Ovary (tissue), 7 donors: ENCODE measurements at regions not wholly inside any gene's neighbourhood (a gene's known extent, or its start where the extent isn't known, plus 50 kb on each side); places are given as distances from the start of the nearest gene placed in this dataset.

Experiments used
- DNase-seq, 5 donors: peaks; one replicate each; pipeline ENCODE4 v3.0.0-alpha.2; 2019 to 2020
- H3K27ac ChIP-seq, 2 donors: fragments of 200-600 bp; one replicate each; pipeline versions ENCODE4 v1.5.1 to v1.8.0; 2019 to 2022
- H3K27me3 ChIP-seq: fragments of 200-600 bp; one replicate; pipeline ENCODE4 v1.8.0; 2022
- H3K36me3 ChIP-seq: fragments of 200-600 bp; sonication (generic); one replicate; pipeline ENCODE4 v1.5.1; 2019
- H3K4me1 ChIP-seq: one replicate; pipeline ENCODE4 v1.8.1; 2013; ENCODE audit warnings: mild to moderate bottlenecking, moderate library complexity; ENCODE audit not compliant: insufficient read depth
- H3K4me3 ChIP-seq: fragments of 200-600 bp; sonication (generic); one replicate; pipeline ENCODE4 v1.5.1; 2017
- H3K9me3 ChIP-seq, 2 donors: fragments of 200-600 bp in 1 of 2; sonication (generic) in 1 of 2; one replicate each; pipeline versions ENCODE4 v1.5.1 to v1.8.1; 2013 to 2019; ENCODE audit warnings: mild to moderate bottlenecking in 1 of 2, moderate library complexity in 1 of 2
- EP300 ChIP-seq: sonication (generic); formaldehyde crosslinking; IDR thresholded peaks from one replicate; pipeline ENCODE4 v1.6.1; 2017; ENCODE audit warnings: antibody characterized with exemption
- POLR2A ChIP-seq: fragments of 450-650 bp; IDR thresholded peaks from one replicate; pipeline ENCODE4 v1.6.1; 2017; ENCODE audit warnings: antibody characterized with exemption, mild to moderate bottlenecking, moderate library complexity
- WGBS, 3 donors: extraction: QIAGEN DNeasy Blood & Tissue Kit in 1 of 3; methylation state at CpG; one replicate each; pipeline versions ENCODE4 v1.1.5 to v1.1.7; 2013 to 2017; 5-methylcytosine and 5-hydroxymethylcytosine counted together
- intact Hi-C, 4 donors: fragments of 100-400 bp; cut with DNase I; formaldehyde crosslinking; loops; one replicate each; pipeline versions ENCODE4 v1.11.0 to v1.15.1; 2022 to 2023
- TF ChIP-seq, protein P1 (sequence below), 3 donors: fragments of 450-650 bp in 2 of 3; fragments of 200-600 bp in 1 of 3; IDR thresholded peaks; one replicate each; pipeline versions ENCODE4 v1.5.1 to v1.8.0; 2016 to 2022; ENCODE audit warnings: antibody characterized with exemption in 3 of 3, mild to moderate bottlenecking in 1 of 3
- donor health status: DM: no; HTN: no; CAD: no; lungs with moderate emphysema.
- donor health status: DM: no; HTN: no; CAD: no.
- donor health status: Bipolar disorder and iron deficiency.
- donor health status: DM: no; HTN: no; CAD: no.
- donor health status: DM: yes; HTN: yes; CAD: no.

DNA sequence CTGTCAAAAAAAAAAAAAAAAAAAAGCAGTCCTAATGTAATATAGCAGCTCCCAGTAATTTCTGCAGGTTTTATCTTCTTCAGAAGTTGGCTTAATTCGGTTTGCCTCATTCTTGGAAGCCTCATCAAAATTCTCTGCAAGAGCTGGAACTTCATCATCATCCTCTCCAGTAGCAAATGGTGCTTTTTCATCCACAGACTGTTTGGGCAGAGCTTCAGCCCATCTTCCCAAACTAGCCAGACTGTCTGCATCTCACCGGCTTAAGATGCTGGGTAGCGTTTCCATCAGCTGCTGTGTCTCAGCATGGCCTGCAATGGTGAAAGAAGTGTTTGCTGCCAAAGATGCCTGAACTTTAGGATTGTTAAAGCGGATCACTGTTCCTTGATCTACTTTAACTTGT, 112.6 kb downstream of the AIPL1 start:
- Histone ChIP-seq H3K4me3 (no peak overlapping the region), H3K4me1 (no peaks in the 10 kb centered on the region), H3K9me3 (no peaks in the 10 kb centered on the region), H3K27ac (no peak overlapping the region), H3K27me3 (no peaks in the 10 kb centered on the region), H3K36me3 (no peaks in the 10 kb centered on the region)
- DNase-seq, result no peak
- intact Hi-C loops, result no loop called here
- TF ChIP-seq EP300 (no peak), POLR2A (no peak)
- TF ChIP-seq, protein P1, sequence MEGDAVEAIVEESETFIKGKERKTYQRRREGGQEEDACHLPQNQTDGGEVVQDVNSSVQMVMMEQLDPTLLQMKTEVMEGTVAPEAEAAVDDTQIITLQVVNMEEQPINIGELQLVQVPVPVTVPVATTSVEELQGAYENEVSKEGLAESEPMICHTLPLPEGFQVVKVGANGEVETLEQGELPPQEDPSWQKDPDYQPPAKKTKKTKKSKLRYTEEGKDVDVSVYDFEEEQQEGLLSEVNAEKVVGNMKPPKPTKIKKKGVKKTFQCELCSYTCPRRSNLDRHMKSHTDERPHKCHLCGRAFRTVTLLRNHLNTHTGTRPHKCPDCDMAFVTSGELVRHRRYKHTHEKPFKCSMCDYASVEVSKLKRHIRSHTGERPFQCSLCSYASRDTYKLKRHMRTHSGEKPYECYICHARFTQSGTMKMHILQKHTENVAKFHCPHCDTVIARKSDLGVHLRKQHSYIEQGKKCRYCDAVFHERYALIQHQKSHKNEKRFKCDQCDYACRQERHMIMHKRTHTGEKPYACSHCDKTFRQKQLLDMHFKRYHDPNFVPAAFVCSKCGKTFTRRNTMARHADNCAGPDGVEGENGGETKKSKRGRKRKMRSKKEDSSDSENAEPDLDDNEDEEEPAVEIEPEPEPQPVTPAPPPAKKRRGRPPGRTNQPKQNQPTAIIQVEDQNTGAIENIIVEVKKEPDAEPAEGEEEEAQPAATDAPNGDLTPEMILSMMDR (IDR thresholded peaks at IDR 0.05), result no peak
- 77 to 79% (median 78%) methylated on average over 4 of the region's 4 CpGs for WGBS, 3 donors

DNA sequence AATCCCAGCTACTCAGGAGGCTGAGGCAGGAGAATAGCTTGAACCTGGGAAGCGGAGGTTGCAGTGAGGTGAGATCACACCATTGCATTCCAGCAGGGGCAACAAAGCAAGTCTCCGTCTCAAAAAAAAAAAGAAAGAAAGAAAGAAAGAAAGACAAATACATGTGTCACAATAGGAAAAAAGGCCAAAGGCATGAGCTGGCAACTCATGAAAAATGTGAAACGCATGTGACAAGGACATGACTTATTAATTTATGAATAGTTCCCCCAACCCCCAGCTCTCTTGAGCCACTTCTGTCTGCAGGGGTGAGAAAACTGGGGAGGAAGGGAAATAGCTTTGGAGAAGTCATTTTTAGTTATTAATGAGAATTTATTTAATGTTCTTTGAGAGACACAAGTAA, 120.6 kb downstream of the AIPL1 start:
- no peaks in the 10 kb centered on the region for H3K36me3 ChIP-seq
- no peaks in the 10 kb centered on the region for H3K27me3 ChIP-seq
- H3K9me3 ChIP-seq, result no peaks in the 10 kb centered on the region
- WGBS, 3 donors, result 71 to 73% (median 72%) methylated on average over 3 of the region's 3 CpGs
- no peak for TF ChIP-seq EP300
- TF ChIP-seq POLR2A, result no peak
- TF ChIP-seq, protein P1 (IDR thresholded peaks at IDR 0.05), result no peak
- H3K27ac ChIP-seq, result no peak overlapping the region
- DNase-seq, result no peak
- intact Hi-C loops, result no loop called here
- no peaks in the 10 kb centered on the region for H3K4me1 ChIP-seq
- H3K4me3 ChIP-seq, result no peak overlapping the region

DNA sequence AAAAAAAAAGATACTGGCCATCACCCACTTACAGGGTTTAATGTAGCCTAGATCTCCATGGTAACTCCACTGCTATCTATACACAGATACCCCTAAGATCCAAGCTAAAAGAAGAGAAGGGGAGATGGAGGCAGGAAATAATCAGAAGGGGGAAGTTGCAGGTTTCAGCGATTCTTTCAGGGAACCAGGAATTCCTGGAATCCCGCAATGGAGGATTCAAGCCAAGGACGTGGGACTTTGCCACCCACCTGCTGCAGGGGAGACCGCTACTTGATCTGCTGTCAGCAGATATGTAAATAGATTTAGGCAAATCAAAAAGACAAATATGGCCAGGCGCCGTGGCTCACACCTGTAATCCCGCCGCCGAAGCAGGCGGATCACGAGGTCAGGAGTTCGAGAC, 121.1 kb downstream of the AIPL1 start:
- intact Hi-C loops, result no loop called here
- 84 to 86% (median 85%) methylated on average over 12 of the region's 12 CpGs for WGBS, 3 donors
- H3K27me3 ChIP-seq, result no peaks in the 10 kb centered on the region

DNA sequence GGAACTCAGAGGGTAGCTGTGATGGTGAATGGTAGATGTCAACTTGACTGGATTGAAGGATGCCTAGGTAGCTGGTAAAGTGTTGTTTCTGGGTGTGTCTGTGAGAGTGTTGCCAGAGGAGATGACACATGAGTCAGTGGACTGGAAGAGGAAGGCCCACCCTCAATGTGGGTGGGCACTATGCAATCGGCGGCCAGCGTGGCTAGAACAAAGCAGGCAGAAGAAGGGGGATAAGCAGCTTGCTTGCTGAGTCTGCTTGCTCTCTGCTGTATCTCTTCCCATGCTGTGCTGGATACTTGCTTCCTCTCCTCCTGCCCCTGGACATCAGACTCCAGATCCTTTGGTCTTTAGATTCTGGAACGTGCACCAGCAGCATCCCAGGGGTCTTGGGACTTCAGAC, 128.1 kb downstream of the AIPL1 start:
- no peak for DNase-seq
- intact Hi-C loops, result no loop called here
- no peaks in the 10 kb centered on the region for H3K27me3 ChIP-seq
- 15 to 32% (median 20%) methylated on average over 4 of the region's 4 CpGs for WGBS, 3 donors
- no peaks in the 10 kb centered on the region for H3K9me3 ChIP-seq
- no peaks in the 10 kb centered on the region for H3K36me3 ChIP-seq
- TF ChIP-seq POLR2A (no peak), EP300 (no peak)
- TF ChIP-seq, protein P1 (IDR thresholded peaks at IDR 0.05), result no peak
- no peak overlapping the region for H3K4me3 ChIP-seq
- no peaks in the 10 kb centered on the region for H3K4me1 ChIP-seq
- H3K27ac ChIP-seq, result no peak overlapping the region

More for the DNA sequence above, 121.1 kb downstream of the AIPL1 start:
- no peaks in the 10 kb centered on the region for H3K36me3 ChIP-seq
- H3K4me1 ChIP-seq, result no peaks in the 10 kb centered on the region
- H3K4me3 ChIP-seq, result no peak overlapping the region
- TF ChIP-seq POLR2A (no peak), EP300 (no peak)
- TF ChIP-seq, protein P1 (IDR thresholded peaks at IDR 0.05), result no peak
- no peak overlapping the region for H3K27ac ChIP-seq
- H3K9me3 ChIP-seq, result no peaks in the 10 kb centered on the region
- no peak for DNase-seq
